GM21390 (cell line): ENCODE measurements at regions not wholly inside any gene's neighbourhood (a gene's known extent, or its start where the extent isn't known, plus 50 kb on each side); places are given as distances from the start of the nearest gene placed in this dataset.

Experiments
- ATAC-seq: cut with Tn5 transposase; IDR thresholded peaks from one replicate; pipeline ENCODE4 v1.9.1; 2021; ENCODE audit not compliant: unreplicated experiment

DNA sequence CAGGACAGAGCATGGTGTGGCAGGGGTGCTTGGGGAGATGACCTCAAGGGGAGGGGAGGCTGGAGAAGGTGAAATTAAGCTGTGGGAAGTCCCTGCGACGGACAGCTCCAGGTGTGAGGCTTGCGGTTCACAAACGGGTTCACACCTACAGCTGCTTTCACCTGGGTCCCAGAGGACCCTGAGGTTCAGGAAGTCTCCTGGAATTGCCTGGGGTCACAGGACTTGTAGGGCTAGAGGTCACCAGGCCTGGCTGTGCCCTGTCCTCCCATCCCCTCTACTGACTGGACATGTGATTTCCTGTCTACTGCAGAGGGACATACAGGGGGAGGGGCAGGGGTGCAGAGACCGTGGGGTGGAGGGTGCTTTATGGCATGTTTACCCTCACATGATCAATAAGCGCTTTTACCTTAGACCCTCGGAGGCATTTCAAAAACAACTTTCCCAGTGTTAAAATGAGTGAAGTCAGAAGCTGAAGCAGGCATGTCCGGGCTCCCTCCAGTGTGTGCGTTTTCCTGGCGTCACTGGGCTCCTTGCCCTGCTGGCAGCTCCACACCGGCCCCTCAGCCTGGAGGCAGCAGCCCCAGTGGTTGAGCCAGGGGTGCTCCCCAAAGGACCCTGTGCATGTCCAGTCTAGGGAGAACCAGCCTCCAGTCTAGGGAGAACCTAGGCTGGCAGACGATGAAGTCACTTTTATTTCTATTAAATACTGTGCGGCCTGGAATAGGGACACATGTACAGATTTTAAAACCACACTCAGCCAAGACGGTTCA, 66.6 kb upstream of the IGFBP3 start:
- ATAC-seq = no peak

DNA sequence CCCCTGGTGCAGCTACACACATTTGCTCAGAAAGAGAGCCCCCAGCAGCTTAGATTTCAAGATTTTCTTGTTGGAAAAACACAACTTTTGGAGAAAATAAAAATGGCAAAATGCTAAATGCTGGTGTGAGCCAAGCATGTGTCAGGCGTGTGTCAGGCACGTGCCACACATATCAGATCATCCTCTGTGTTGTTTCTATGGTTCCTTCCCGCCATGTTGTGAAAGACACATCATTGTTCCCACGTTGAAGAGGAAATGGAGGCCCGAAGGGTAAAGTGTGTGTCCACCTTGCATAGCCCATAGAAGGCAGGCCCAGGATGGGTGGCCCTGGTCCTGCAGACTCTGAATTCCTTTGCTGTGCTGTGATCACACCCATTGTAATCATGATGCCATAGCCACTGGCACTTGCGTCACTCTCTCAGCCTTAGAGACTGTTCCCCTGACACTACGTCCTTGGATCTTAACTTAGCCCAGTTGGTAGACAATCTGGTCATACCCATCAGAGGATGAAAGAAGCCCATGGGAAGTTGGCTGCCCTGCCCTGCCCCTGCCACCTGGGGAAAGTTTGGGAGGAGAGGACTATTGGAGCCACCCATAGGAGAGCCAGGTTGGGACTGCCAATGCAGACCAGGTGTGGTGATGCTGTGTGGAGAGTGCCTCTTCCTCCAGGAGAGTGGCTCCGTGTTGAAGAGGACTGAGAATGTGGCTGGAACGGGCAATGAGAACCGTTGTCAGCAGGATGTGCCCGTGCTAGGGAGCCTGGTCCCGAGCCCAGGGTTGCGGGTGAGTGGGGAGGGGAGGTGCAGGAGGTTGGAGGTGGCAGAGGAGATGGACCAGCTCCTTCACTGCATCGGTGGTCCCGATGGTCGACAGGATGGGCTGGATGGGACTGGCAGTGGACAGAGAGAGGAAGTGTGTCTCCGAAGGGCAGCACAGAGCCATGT, 65.6 kb upstream of the IGFBP3 start:
- no peak for ATAC-seq

GRCh38 chr7:45985902-45986301, 64.8 kb upstream of the IGFBP3 start:
- no peak for ATAC-seq

DNA sequence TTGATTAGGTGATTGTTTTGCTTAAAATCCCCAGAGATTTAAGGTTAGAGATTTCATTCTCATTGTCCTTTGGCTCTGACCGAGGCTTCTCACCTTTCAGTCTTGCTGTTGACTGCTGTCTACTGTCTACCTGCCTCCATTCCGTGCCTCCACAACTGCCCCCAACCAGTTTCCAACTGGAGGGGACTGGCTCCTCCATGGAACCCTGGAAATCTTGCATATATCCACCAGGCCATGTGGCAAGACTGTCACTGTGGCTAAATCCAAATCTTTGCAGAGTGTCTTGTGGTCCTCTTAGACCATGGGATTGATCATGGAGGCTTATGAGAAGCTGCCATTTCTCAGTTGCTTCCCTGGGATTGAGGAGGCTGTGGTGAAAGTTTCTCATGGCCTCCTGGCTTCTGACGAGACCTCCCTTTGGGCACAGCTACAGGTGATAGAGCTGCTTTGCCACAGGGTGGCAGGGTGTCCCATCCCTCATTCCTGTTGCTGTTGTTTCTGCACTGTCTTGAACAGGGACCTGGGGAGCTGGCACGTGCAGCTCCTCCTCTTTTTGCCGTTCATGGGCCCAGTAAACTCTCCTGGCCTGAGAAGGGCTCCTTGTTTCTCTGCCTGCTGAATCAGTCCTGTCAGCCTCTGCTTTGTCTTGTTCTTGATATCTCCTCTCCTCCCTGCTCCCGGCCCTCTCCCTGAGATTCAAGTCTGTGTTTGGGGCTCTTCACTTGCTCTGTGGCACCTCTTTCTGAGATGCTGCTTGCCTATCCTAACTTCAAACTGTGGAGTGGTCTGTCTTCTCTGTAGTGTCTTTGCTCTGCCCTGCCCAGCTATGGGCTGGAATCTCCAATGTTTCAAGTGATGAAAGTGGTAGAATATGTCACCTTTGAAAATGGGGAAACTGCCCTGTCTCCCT, 63.6 kb upstream of the IGFBP3 start:
- ATAC-seq = no peak

DNA sequence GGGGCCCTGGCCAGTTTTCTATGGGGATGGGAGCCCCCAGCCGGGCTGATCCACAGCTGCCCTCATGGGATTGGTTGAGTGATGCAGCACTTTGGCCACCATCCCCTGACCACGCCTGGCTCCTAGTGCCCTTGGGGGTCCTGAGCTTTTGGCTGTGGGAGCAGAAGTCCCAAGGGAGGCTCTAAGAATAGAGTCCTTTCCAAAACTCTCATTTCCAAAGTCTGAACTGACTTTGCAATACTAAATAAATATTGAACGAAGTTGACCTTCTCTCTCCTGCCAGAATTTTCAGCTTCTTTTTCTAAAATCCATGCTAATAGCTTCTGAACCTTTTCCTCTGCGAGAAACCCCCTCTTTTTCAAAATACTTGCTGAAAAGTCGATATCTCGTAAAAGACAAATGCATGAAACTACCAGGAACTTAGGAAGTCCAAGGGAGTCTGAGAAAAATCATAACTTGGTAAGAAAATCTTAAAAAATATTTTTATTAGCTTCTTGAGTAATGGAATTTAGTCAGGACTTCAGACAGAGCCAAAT, 62.7 kb upstream of the IGFBP3 start:
- no peak for ATAC-seq

GRCh38 chr7:45982907-45983719, 62.0 kb upstream of the IGFBP3 start:
- no peak for ATAC-seq

GRCh38 chr7:45982132-45982531, 61.1 kb upstream of the IGFBP3 start:
- no peak for ATAC-seq

DNA sequence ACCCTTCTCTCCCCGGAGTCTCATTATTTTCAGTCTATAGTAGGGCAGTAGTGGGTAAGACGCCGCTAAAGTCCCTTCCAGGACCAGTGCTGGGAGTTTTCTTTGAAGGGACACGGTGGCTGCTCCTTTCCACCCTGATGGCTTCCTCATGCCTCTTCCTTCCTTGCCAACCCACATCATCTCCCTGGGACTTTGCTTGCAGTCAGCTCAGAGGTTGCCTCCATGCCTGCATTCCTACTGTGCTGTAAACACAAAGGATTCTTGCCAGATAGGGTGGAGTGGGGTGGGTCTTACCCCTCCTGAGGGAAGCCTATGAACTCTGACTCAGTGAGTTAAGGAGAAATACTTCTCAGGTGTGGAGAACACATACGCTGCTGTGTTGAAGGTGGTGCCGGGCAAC, 59.9 kb upstream of the IGFBP3 start:
- no peak for ATAC-seq

- no peak for ATAC-seq
Measured at GRCh38 chr7:45980181-45980905, 59.3 kb upstream of the IGFBP3 start.

- ATAC-seq = no peak
Measured at GRCh38 chr7:45979275-45980180, 58.5 kb upstream of the IGFBP3 start.

DNA sequence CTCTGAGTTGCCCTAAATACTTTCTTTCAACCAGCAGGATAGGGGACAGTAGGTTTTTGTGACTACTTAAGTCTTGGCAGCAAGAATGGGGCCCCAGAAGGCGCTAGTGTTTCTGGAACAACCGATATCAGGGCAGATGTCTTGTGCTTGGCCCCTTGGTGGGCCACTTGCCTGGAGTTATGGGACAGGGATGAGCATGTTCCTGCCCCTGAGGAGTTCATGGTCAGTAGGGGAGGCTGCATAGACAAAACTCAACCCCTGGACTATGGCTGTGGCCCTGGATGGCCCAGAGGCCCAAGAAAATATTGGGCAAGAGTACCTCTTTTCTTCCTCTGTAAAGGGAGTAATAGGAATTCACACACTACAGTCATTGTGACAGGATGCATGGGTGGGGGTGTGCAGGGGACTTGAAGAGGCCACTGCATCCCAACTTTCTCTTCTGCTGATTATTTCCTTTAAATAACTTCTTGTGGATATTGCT, 57.7 kb upstream of the IGFBP3 start:
- ATAC-seq = no peak

DNA sequence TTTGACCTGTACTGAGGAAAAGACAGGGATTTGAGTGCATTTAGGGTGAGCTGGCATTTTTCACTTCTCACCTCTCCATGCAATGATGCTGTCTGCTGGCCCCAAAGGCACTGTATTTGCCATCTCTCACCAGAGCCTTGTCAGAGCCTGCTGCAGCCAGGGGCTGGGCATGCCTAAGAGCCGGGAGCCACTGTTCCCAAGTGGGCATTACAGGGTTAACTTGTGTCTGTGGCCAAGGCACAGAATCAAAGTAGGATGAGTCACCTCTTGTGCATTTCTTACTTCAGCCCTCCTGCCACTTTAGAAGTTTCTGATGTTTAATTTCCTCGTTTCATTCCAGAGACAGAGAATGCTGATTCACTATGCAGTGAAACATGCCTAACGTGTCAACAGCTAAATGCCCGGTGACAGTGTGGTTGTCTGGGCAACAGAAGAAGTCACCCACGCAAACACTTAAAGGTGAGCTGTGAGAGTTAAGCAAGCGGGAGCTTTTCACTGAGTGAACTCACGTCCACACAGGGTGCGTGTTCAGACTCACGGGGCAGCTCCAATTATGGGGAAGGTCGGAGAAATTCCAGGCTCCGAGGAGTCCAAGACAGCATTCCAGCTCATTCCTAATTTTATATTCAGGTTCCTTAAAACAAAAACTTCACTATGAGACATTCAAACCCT, 57.1 kb upstream of the IGFBP3 start:
- ATAC-seq = no peak

DNA sequence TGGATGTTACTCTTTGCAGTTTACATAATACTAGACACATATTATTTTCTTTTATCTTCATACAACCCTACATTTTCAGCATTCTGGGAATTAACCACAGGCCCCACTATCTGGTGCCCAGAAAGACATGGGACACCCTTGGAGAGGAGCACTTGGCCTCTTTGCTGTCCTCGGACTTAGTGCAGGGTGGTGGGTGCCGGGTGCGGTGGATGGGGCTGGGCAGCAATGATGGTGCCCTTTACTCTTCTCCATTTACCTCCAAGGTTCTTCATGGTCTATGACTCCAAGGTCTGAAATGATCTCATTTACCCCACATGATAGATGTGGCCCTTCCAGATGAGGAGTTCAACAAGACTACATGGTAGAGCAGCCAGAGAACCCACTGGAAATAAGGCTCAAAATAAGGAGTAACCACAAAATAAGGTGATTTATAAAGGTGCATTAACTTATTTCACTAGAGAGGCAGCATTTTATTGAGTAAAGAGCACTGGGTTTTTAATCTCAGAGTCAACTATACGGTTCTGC, 56.2 kb upstream of the IGFBP3 start:
- ATAC-seq = no peak

DNA sequence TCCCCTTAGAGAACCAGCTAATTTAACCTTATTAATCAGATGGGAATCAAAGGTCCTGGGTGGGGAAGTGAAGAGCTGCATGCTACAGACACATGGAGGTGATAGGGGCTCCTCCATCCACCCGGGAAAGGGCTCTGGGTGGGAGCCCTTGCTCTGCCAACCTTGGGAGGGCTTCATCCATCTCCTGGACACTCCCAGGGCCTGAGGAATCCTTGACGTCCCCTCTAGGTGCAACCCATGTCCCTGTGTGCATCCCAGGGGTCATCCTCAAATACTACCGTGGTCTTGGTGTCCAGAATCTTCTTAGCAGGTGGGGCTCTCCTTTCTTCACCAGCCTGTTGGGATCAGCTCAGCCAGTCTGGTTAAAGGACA, 55.4 kb upstream of the IGFBP3 start:
- ATAC-seq = no peak

GRCh38 chr7:45975847-45976484, 54.9 kb upstream of the IGFBP3 start:
- ATAC-seq = no peak

DNA sequence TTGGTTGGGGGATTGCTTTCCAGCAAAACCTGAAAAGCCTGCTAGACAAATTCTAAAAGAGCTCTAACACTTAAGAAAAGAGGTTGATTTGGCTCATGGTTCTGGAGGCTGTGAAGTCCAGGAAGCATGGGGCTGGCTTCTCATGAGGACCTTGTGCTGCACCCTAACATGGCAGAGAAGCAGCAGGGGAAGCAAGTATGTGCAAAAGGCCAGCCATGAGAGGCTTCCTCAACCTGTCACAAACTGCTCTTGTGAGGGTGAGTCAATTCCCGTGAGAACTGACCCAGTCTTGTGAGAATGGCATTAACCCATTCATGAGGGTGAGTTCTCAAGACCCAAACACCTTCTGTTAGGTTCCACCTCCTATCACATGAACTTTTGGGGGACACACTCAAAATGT, 54.3 kb upstream of the IGFBP3 start:
- no peak for ATAC-seq
